Neural progenitor cell (in vitro differentiated cells): ENCODE measurements at regions not wholly inside any gene's neighbourhood (a gene's known extent, or its start where the extent isn't known, plus 50 kb on each side); places are given as distances from the start of the nearest gene placed in this dataset. TPM values are rescaled to one million over a fixed set of nuclear protein-coding genes. Genes with fewer than 3 reads are reported as not detected.

Experiments used
- DNase-seq: peaks from one replicate; pipeline ENCODE4 v3.0.0-alpha.2; 2016; ENCODE audit warnings: low spot score
- H2AFZ ChIP-seq: fragments of 200-600 bp; sonication (generic); replicated peaks from 2 replicates; pipeline ENCODE4 v1.6.1; 2016; ENCODE audit warnings: antibody characterized with exemption
- H3F3A ChIP-seq: fragments of 200-600 bp; sonication (generic); 2 replicates; pipeline ENCODE4 v1.6.1; 2016; ENCODE audit warnings: antibody characterized with exemption, low read depth
- H3K27ac ChIP-seq: fragments of 200-600 bp; sonication (generic); 2 replicates; pipeline ENCODE4 v1.5.1; 2016; ENCODE audit warnings: mild to moderate bottlenecking
- H3K27me3 ChIP-seq: fragments of 200-600 bp; sonication (generic); 2 replicates; pipeline ENCODE4 v1.6.1; 2016; ENCODE audit warnings: mild to moderate bottlenecking, moderate library complexity
- H3K36me3 ChIP-seq: fragments of 200-600 bp; sonication (generic); 2 replicates; pipeline ENCODE4 v1.5.1; 2016
- H3K4me1 ChIP-seq: fragments of 200-600 bp; sonication (generic); 2 replicates; pipeline ENCODE4 v1.6.1; 2016; ENCODE audit warnings: mixed run types
- H3K4me2 ChIP-seq: fragments of 200-600 bp; sonication (generic); 2 replicates; pipeline ENCODE4 v1.6.1; 2016
- H3K4me3 ChIP-seq: fragments of 200-600 bp; sonication (generic); 2 replicates; pipeline ENCODE4 v1.5.1; 2016
- H3K79me2 ChIP-seq: fragments of 200-600 bp; sonication (generic); 2 replicates; pipeline ENCODE4 v1.6.1; 2016; ENCODE audit warnings: low read depth
- H3K9ac ChIP-seq: fragments of 200-600 bp; sonication (generic); 2 replicates; pipeline ENCODE4 v1.6.1; 2016
- H3K9me3 ChIP-seq: fragments of 200-600 bp; sonication (generic); 2 replicates; pipeline ENCODE4 v1.5.1; 2016; ENCODE audit warnings: low read depth
- H4K20me1 ChIP-seq: fragments of 200-600 bp; sonication (generic); 2 replicates; pipeline ENCODE4 v1.6.1; 2016; ENCODE audit warnings: low read depth
- H3K27ac Mint-ChIP-seq: 3 replicates; pipeline ENCODE4 v1.8.0; 2021; ENCODE audit warnings: mixed read lengths
- H3K27me3 Mint-ChIP-seq: 2 replicates; pipeline ENCODE4 v1.8.0; 2022; ENCODE audit warnings: low read depth, mild to moderate bottlenecking, inconsistent platforms, moderate library complexity, mixed read lengths; ENCODE audit not compliant: insufficient read depth
- H3K36me3 Mint-ChIP-seq: 3 replicates; pipeline ENCODE4 v1.8.0; 2021; ENCODE audit warnings: mixed read lengths
- H3K4me1 Mint-ChIP-seq: 3 replicates; pipeline ENCODE4 v1.8.0; 2021; ENCODE audit warnings: mixed read lengths
- H3K4me3 Mint-ChIP-seq: 3 replicates; pipeline ENCODE4 v1.8.0; 2021; ENCODE audit warnings: mild to moderate bottlenecking, moderate library complexity, mixed read lengths
- H3K9me3 Mint-ChIP-seq: 3 replicates; pipeline ENCODE4 v1.8.0; 2020; ENCODE audit warnings: mixed read lengths
- CTCF ChIP-seq: fragments of 200-600 bp; sonication (generic); IDR thresholded peaks from 2 replicates; pipeline ENCODE4 v1.5.1; 2017; ENCODE audit warnings: antibody characterized with exemption, mild to moderate bottlenecking
- EZH2 ChIP-seq: fragments of 200-600 bp; sonication (generic); IDR thresholded peaks from 2 replicates; pipeline ENCODE4 v1.6.1; 2017; ENCODE audit warnings: antibody characterized with exemption, mild to moderate bottlenecking, moderate library complexity
- EZH2phosphoT487 ChIP-seq: fragments of 200-600 bp; sonication (generic); IDR thresholded peaks from 2 replicates; pipeline ENCODE4 v1.6.1; 2017; ENCODE audit warnings: antibody characterized with exemption
- small RNA-seq: library from RNA; depleted of rRNA; stranded (forward); fragments of <200 nt; gene quantifications from one replicate; pipeline ENCODE3, GENCODE V24; 2015

- no peak overlapping the region for H3K9ac ChIP-seq
- no peaks in the 10 kb centered on the region for H3K27me3 ChIP-seq
Observed at GRCh38 chr1:68287241-68287640, 54.9 kb upstream of the WLS start.

GRCh38 chr1:68285046-68285445 is 52.7 kb upstream of the WLS start:
- Histone ChIP-seq H3K79me2 (no peaks in the 10 kb centered on the region), H4K20me1 (no peaks in the 10 kb centered on the region), H3K4me2 (no peak overlapping the region), H3K9me3 (no peaks in the 10 kb centered on the region), H3K4me3 (no peak overlapping the region), H3K9ac (no peak overlapping the region), H2AFZ (peak overlapping the region; percentile 34), H3K27me3 (no peaks in the 10 kb centered on the region), H3K27ac (no peak overlapping the region), H3F3A (no peaks in the 10 kb centered on the region), H3K4me1 (no peaks in the 10 kb centered on the region), H3K36me3 (no peaks in the 10 kb centered on the region)
- no peaks in the 10 kb centered on the region for H3K36me3 Mint-ChIP-seq
- TF ChIP-seq EZH2 = no peak
- TF ChIP-seq CTCF = no peak
- no peak for TF ChIP-seq EZH2phosphoT487
- peaks cover 8% of the 10 kb centered on the region for H3K27me3 Mint-ChIP-seq
- DNase-seq = no peak
- peak overlapping the region; percentile 16 for H3K27ac Mint-ChIP-seq
- H3K9me3 Mint-ChIP-seq = peaks cover 7% of the 10 kb centered on the region
- H3K4me1 Mint-ChIP-seq = peaks cover 30% of the 10 kb centered on the region
- no peak overlapping the region for H3K4me3 Mint-ChIP-seq

More at GRCh38 chr1:68287241-68287640, 54.9 kb upstream of the WLS start:
- H3K9me3 Mint-ChIP-seq = peaks cover under 1% of the 10 kb centered on the region
- no peak for TF ChIP-seq CTCF
- TF ChIP-seq EZH2phosphoT487 = no peak
- no peak for TF ChIP-seq EZH2
- peaks cover 14% of the 10 kb centered on the region for H3F3A ChIP-seq
- DNase-seq = no peak
- H3K4me1 Mint-ChIP-seq = peaks cover 43% of the 10 kb centered on the region
- no peak overlapping the region for H3K4me3 ChIP-seq
- no peak overlapping the region for H2AFZ ChIP-seq
- no peaks in the 10 kb centered on the region for H3K36me3 Mint-ChIP-seq
- H3K4me2 ChIP-seq = no peak overlapping the region
- H3K36me3 ChIP-seq = no peaks in the 10 kb centered on the region
- no peaks in the 10 kb centered on the region for H4K20me1 ChIP-seq
- no peak overlapping the region for H3K4me3 Mint-ChIP-seq
- peaks cover 15% of the 10 kb centered on the region for H3K4me1 ChIP-seq
- no peaks in the 10 kb centered on the region for H3K79me2 ChIP-seq
- peaks cover 2% of the 10 kb centered on the region for H3K27me3 Mint-ChIP-seq
- no peaks in the 10 kb centered on the region for H3K9me3 ChIP-seq
- H3K27ac Mint-ChIP-seq = no peak overlapping the region
- H3K27ac ChIP-seq = no peak overlapping the region

GRCh38 chr1:68281946-68282615 is 49.8 kb upstream of the WLS start:
- no peak for DNase-seq
- Histone ChIP-seq H3K27ac (no peak overlapping the region), H3K9ac (no peak overlapping the region), H2AFZ (no peak overlapping the region), H3K79me2 (no peaks in the 10 kb centered on the region), H3K4me1 (no peaks in the 10 kb centered on the region), H4K20me1 (no peaks in the 10 kb centered on the region), H3F3A (no peaks in the 10 kb centered on the region), H3K9me3 (no peaks in the 10 kb centered on the region), H3K4me2 (no peak overlapping the region), H3K27me3 (no peaks in the 10 kb centered on the region), H3K36me3 (no peaks in the 10 kb centered on the region), H3K4me3 (no peak overlapping the region)
- no peak for TF ChIP-seq CTCF
- no peak for TF ChIP-seq EZH2phosphoT487
- TF ChIP-seq EZH2 = no peak
- peaks cover 24% of the 10 kb centered on the region for H3K4me1 Mint-ChIP-seq
- H3K27me3 Mint-ChIP-seq = peaks cover 8% of the 10 kb centered on the region
- no peak overlapping the region for H3K27ac Mint-ChIP-seq
- H3K4me3 Mint-ChIP-seq = no peak overlapping the region
- no peaks in the 10 kb centered on the region for H3K36me3 Mint-ChIP-seq
- peaks cover 7% of the 10 kb centered on the region for H3K9me3 Mint-ChIP-seq

Small RNAs in the stretch of these regions (small RNA-seq; reads per million reads assigned to genes)
- gene COX6B1P7 = not detected
